Progenitor cell of endocrine pancreas (in vitro differentiated cells): ENCODE measurements at regions not wholly inside any gene's neighbourhood (a gene's known extent, or its start where the extent isn't known, plus 50 kb on each side); places are given as distances from the start of the nearest gene placed in this dataset.

Experiments
- DNase-seq: peaks from one replicate; pipeline ENCODE4 v3.0.0; 2021; ENCODE audit warnings: low spot score; ENCODE audit not compliant: unreplicated experiment
- H3K27ac Mint-ChIP-seq: 2 replicates; pipeline ENCODE4 v1.8.0; 2021; ENCODE audit warnings: mild to moderate bottlenecking, moderate library complexity, mixed read lengths
- H3K27me3 Mint-ChIP-seq: 2 replicates; pipeline ENCODE4 v1.8.0; 2021; ENCODE audit warnings: mixed read lengths
- H3K36me3 Mint-ChIP-seq: 2 replicates; pipeline ENCODE4 v1.8.0; 2022; ENCODE audit warnings: mixed read lengths; ENCODE audit not compliant: insufficient read depth
- H3K4me1 Mint-ChIP-seq: 2 replicates; pipeline ENCODE4 v1.8.0; 2021; ENCODE audit warnings: low read depth, mixed read lengths
- H3K4me3 Mint-ChIP-seq: 2 replicates; pipeline ENCODE4 v1.8.0; 2021; ENCODE audit warnings: low read depth, mild to moderate bottlenecking, moderate library complexity, mixed read lengths
- H3K9me3 Mint-ChIP-seq: 2 replicates; pipeline ENCODE4 v1.8.0; 2021; ENCODE audit warnings: low read depth, mixed read lengths
- TF ChIP-seq, protein P1 (sequence below): fragments of 200-600 bp; sonication (generic); IDR thresholded peaks from one replicate; pipeline ENCODE4 v1.5.0; 2021; ENCODE audit warnings: antibody characterized with exemption, mild to moderate bottlenecking; ENCODE audit not compliant: unreplicated experiment

DNA sequence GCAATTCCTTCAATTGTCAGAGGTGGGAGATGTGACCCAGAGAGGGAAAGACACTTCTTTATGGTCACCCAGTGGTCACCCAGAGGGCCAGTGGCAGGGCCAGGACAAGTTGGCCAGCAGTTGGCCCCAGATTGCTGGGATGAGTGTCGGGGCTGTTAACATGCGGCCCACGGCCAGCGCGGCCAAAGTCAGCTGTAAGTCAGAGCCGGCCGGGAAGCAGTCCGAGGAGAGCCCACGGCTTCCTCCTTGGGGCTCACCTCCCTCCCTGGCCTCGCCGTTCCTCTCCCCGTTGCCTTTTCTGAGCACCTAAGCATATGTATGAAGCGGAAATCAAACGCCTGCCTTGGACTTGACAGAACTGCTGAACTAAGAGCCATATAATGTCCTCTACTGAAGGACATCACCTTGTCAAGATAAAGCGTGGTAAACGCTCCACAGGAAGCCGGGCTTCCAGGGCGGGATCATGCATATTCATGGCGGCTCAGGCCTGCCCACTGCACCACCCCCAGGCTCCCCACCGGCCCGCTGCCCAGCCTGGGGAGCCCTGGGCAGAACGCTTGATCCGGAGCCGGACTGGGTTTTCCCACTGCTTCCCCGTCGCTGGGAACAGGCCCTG lies 245.4 kb upstream of the POU3F1 start:
- TF ChIP-seq, protein P1, sequence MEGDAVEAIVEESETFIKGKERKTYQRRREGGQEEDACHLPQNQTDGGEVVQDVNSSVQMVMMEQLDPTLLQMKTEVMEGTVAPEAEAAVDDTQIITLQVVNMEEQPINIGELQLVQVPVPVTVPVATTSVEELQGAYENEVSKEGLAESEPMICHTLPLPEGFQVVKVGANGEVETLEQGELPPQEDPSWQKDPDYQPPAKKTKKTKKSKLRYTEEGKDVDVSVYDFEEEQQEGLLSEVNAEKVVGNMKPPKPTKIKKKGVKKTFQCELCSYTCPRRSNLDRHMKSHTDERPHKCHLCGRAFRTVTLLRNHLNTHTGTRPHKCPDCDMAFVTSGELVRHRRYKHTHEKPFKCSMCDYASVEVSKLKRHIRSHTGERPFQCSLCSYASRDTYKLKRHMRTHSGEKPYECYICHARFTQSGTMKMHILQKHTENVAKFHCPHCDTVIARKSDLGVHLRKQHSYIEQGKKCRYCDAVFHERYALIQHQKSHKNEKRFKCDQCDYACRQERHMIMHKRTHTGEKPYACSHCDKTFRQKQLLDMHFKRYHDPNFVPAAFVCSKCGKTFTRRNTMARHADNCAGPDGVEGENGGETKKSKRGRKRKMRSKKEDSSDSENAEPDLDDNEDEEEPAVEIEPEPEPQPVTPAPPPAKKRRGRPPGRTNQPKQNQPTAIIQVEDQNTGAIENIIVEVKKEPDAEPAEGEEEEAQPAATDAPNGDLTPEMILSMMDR = no peak
- Mint-ChIP-seq H3K4me1 (peaks cover 11% of the 10 kb centered on the region), H3K36me3 (no peaks in the 10 kb centered on the region), H3K9me3 (no peaks in the 10 kb centered on the region), H3K4me3 (peak overlapping the region; percentile 9), H3K27ac (no peak overlapping the region), H3K27me3 (peaks cover 54% of the 10 kb centered on the region)
- no peak for DNase-seq

DNA sequence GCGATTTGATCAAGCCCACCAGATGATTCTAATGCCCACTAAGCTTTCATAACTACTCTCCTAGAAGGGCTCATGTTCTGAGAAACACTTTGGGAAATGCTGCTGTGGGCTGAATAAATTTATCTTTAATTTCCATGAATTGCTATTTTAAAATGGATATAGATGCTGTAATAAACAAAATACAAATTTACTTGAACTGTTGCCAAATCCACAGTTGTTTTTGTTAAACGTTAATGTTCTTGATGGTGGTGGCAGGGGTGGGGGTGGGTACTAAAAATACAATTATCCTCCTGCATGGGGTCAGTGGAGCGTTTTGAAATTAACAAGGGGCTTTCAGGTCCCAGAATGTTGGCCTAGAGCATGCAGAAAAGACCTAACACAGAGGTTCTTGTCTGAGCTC lies 244.7 kb upstream of the POU3F1 start:
- H3K9me3 Mint-ChIP-seq = no peaks in the 10 kb centered on the region
- peaks cover 9% of the 10 kb centered on the region for H3K4me1 Mint-ChIP-seq
- H3K4me3 Mint-ChIP-seq = peak overlapping the region; percentile 9
- peaks cover 48% of the 10 kb centered on the region for H3K27me3 Mint-ChIP-seq
- H3K27ac Mint-ChIP-seq = no peak overlapping the region
- no peaks in the 10 kb centered on the region for H3K36me3 Mint-ChIP-seq
- TF ChIP-seq, protein P1 = no peak
- DNase-seq = no peak

DNA sequence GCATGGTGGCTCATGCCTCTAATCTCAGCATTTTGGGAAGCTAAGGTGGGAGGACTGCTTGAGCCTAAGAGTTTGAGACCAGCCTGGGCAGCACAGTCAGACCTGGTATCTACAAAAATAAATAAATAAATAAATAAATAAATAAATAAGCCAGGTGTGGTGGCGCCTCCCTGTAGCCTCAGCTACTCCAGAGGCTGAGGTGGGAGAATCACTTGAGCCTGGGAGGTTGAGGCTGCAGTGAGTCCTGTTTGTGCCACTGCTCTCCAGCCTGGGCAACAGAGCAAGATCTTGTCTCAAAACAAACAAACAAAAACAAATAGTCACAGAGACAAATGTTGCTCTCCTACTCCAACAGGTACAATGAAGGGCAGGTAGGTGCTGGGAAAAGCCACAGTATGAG lies 242.4 kb upstream of the POU3F1 start:
- Mint-ChIP-seq H3K4me1 (peaks cover 13% of the 10 kb centered on the region), H3K4me3 (no peak overlapping the region), H3K27me3 (peaks cover 34% of the 10 kb centered on the region), H3K9me3 (no peaks in the 10 kb centered on the region), H3K27ac (no peak overlapping the region), H3K36me3 (no peaks in the 10 kb centered on the region)
- TF ChIP-seq, protein P1 = no peak
- no peak for DNase-seq

DNA sequence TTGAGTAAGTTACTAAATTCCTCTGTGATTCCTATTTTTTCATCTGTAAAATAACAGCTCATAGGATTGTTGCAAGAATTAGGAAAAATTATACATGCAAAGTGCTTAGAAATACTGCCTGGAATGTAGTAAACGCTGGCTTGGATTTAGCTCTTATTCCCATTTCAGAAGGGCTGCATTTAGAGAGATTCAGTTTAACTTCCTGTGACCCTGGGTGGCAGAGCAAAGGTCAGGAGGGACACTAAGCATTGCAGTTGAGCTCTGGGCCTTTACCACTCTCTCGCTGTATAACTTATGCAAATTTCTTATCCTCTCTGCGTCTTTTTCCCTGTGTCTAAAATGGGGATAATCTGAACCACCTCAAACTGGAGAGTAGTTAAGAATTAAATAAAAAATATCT lies 241.0 kb upstream of the POU3F1 start:
- no peak for DNase-seq
- H3K9me3 Mint-ChIP-seq = no peaks in the 10 kb centered on the region
- peaks cover 24% of the 10 kb centered on the region for H3K27me3 Mint-ChIP-seq
- H3K4me1 Mint-ChIP-seq = peaks cover 11% of the 10 kb centered on the region
- no peak overlapping the region for H3K27ac Mint-ChIP-seq
- TF ChIP-seq, protein P1 = no peak
- no peak overlapping the region for H3K4me3 Mint-ChIP-seq
- no peaks in the 10 kb centered on the region for H3K36me3 Mint-ChIP-seq

DNA sequence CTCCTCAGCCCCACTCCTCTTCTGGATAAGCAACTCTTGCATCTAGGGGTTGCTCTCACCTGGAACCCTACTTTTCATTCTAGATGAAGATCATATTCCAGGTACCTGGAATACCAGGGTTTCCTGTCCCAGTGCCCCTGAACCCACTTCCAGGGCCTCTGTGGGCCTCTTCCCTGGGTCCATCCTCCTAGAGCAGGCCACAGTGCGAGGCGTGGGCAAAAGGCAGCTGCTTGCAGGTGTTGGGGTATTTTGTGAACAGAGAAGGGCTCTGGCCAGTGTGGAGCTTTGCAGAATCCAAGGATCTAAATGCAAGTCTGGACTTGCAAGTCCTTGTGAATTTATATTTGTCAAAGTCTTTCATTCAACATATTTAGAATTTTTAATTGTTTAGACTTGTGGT lies 240.4 kb upstream of the POU3F1 start:
- Mint-ChIP-seq H3K9me3 (no peaks in the 10 kb centered on the region), H3K36me3 (no peaks in the 10 kb centered on the region), H3K27me3 (peaks cover 20% of the 10 kb centered on the region), H3K4me1 (peaks cover 11% of the 10 kb centered on the region), H3K4me3 (no peak overlapping the region), H3K27ac (no peak overlapping the region)
- DNase-seq = no peak
- TF ChIP-seq, protein P1 = no peak
